Suprapubic skin (tissue), 4 donors: ENCODE measurements at regions not wholly inside any gene's neighbourhood (a gene's known extent, or its start where the extent isn't known, plus 50 kb on each side); places are given as distances from the start of the nearest gene placed in this dataset.

Experiments
- DNase-seq, 2 donors: peaks; one replicate each; pipeline ENCODE4 v3.0.0-alpha.2; 2019; ENCODE audit warnings: low spot score in 2 of 2
- H3K27ac ChIP-seq: fragments of 200-600 bp; sonication (generic); one replicate; pipeline ENCODE4 v1.5.1; 2019
- H3K27me3 ChIP-seq: fragments of 200-600 bp; sonication (generic); one replicate; pipeline ENCODE4 v1.5.1; 2019
- H3K36me3 ChIP-seq: fragments of 200-600 bp; sonication (generic); one replicate; pipeline ENCODE4 v1.5.1; 2019
- H3K4me1 ChIP-seq: fragments of 200-600 bp; sonication (generic); one replicate; pipeline ENCODE4 v1.5.1; 2019
- H3K4me3 ChIP-seq: fragments of 200-600 bp; sonication (generic); one replicate; pipeline ENCODE4 v1.5.1; 2019; ENCODE audit warnings: mild to moderate bottlenecking
- H3K9me3 ChIP-seq: fragments of 200-600 bp; sonication (generic); one replicate; pipeline ENCODE4 v1.5.1; 2019
- CTCF ChIP-seq, 2 donors: fragments of 200-600 bp in 1 of 2; fragments of 450-650 bp in 1 of 2; sonication (generic) in 1 of 2; IDR thresholded peaks; one replicate each; pipeline ENCODE4 v1.5.1; 2016 to 2019; ENCODE audit warnings: antibody characterized with exemption in 2 of 2, mild to moderate bottlenecking in 1 of 2, moderate library complexity in 1 of 2
- EP300 ChIP-seq: sonication (generic); formaldehyde crosslinking; IDR thresholded peaks from one replicate; pipeline ENCODE4 v1.6.1; 2017; ENCODE audit warnings: antibody characterized with exemption
- POLR2A ChIP-seq, 2 donors: fragments of 450-650 bp; IDR thresholded peaks; one replicate each; pipeline ENCODE4 v1.6.1; 2017; ENCODE audit warnings: antibody characterized with exemption in 2 of 2, mild to moderate bottlenecking in 2 of 2, moderate library complexity in 2 of 2
- POLR2AphosphoS5 ChIP-seq, 3 donors: sonication (generic); formaldehyde crosslinking; IDR thresholded peaks; one replicate each; pipeline ENCODE4 v1.6.1; 2017; ENCODE audit warnings: antibody characterized with exemption in 3 of 3
- WGBS: methylation state at CpG from one replicate; pipeline ENCODE4 v1.1.5; 2018; 5-methylcytosine and 5-hydroxymethylcytosine counted together

GRCh38 chr10:121291823-121292222 is 306.4 kb downstream of the FGFR2 start:
- no peaks in the 10 kb centered on the region for H3K9me3 ChIP-seq

GRCh38 chr10:121292321-121292720 is 305.9 kb downstream of the FGFR2 start:
- H3K4me1 ChIP-seq, result peaks cover 8% of the 10 kb centered on the region

More at GRCh38 chr10:121291823-121292222, 306.4 kb downstream of the FGFR2 start:
- Histone ChIP-seq H3K36me3 (no peaks in the 10 kb centered on the region), H3K4me3 (no peak overlapping the region), H3K4me1 (peaks cover 8% of the 10 kb centered on the region), H3K27me3 (peaks cover 6% of the 10 kb centered on the region), H3K27ac (no peak overlapping the region)
- TF ChIP-seq POLR2AphosphoS5 (IDR thresholded peaks at IDR 0.05), result no peak
- TF ChIP-seq POLR2A (IDR thresholded peaks at IDR 0.05), result no peak
- no peak for TF ChIP-seq EP300
- no peak for TF ChIP-seq CTCF (IDR thresholded peaks at IDR 0.05)
- DNase-seq, result no peak
- WGBS, result 74% methylated on average over 8 of the region's 8 CpGs

GRCh38 chr10:121293110-121293509 is 305.1 kb downstream of the FGFR2 start:
- H3K27ac ChIP-seq, result no peak overlapping the region
- 76% methylated on average over 6 of the region's 9 CpGs for WGBS
- H3K36me3 ChIP-seq, result no peaks in the 10 kb centered on the region
- TF ChIP-seq EP300 (no peak), POLR2A (IDR thresholded peaks at IDR 0.05) (no peak), CTCF (IDR thresholded peaks at IDR 0.05) (no peak)
- no peak for DNase-seq
- no peak overlapping the region for H3K4me3 ChIP-seq
- H3K27me3 ChIP-seq, result peaks cover 6% of the 10 kb centered on the region
- no peaks in the 10 kb centered on the region for H3K9me3 ChIP-seq
- H3K4me1 ChIP-seq, result peaks cover 6% of the 10 kb centered on the region

More at GRCh38 chr10:121292321-121292720, 305.9 kb downstream of the FGFR2 start:
- no peak for DNase-seq
- no peaks in the 10 kb centered on the region for H3K36me3 ChIP-seq
- H3K27ac ChIP-seq, result no peak overlapping the region
- peaks cover 6% of the 10 kb centered on the region for H3K27me3 ChIP-seq
- no peak overlapping the region for H3K4me3 ChIP-seq
- 65% methylated on average over 9 of the region's 9 CpGs for WGBS
- TF ChIP-seq POLR2AphosphoS5 (IDR thresholded peaks at IDR 0.05) (no peak), POLR2A (IDR thresholded peaks at IDR 0.05) (no peak), EP300 (no peak), CTCF (IDR thresholded peaks at IDR 0.05) (no peak)
- H3K9me3 ChIP-seq, result no peaks in the 10 kb centered on the region

- H3K27me3 ChIP-seq, result peaks cover 8% of the 10 kb centered on the region
- no peak overlapping the region for H3K27ac ChIP-seq
- H3K4me3 ChIP-seq, result no peak overlapping the region
- H3K4me1 ChIP-seq, result no peaks in the 10 kb centered on the region
- H3K36me3 ChIP-seq, result no peaks in the 10 kb centered on the region
- TF ChIP-seq POLR2A (IDR thresholded peaks at IDR 0.05) (no peak), EP300 (no peak), POLR2AphosphoS5 (IDR thresholded peaks at IDR 0.05) (no peak), CTCF (IDR thresholded peaks at IDR 0.05) (no peak)
- 79% methylated on average over 3 of the region's 3 CpGs for WGBS
- DNase-seq, result no peak
- H3K9me3 ChIP-seq, result no peaks in the 10 kb centered on the region
These were observed 303.6 kb downstream of the FGFR2 start for GRCh38 chr10:121294630-121295029.

- TF ChIP-seq EP300, result no peak
- no peaks in the 10 kb centered on the region for H3K4me1 ChIP-seq
- 86% methylated on average over 2 of the region's 2 CpGs for WGBS
- no peaks in the 10 kb centered on the region for H3K36me3 ChIP-seq
- H3K27ac ChIP-seq, result no peak overlapping the region
- no peak for DNase-seq
- H3K9me3 ChIP-seq, result no peaks in the 10 kb centered on the region
- H3K27me3 ChIP-seq, result peaks cover 11% of the 10 kb centered on the region
- H3K4me3 ChIP-seq, result no peak overlapping the region
These were observed 301.9 kb downstream of the FGFR2 start for GRCh38 chr10:121296378-121296777.

- no peak for TF ChIP-seq EP300
- no peak for TF ChIP-seq POLR2AphosphoS5 (IDR thresholded peaks at IDR 0.05)
- TF ChIP-seq CTCF (IDR thresholded peaks at IDR 0.05), result no peak
- no peak for TF ChIP-seq POLR2A (IDR thresholded peaks at IDR 0.05)
- 67% methylated on average over 2 of the region's 2 CpGs for WGBS
- H3K27ac ChIP-seq, result no peak overlapping the region
- H3K27me3 ChIP-seq, result peaks cover 11% of the 10 kb centered on the region
- no peak overlapping the region for H3K4me3 ChIP-seq
- H3K4me1 ChIP-seq, result no peaks in the 10 kb centered on the region
- DNase-seq, result no peak
- H3K9me3 ChIP-seq, result no peaks in the 10 kb centered on the region
- H3K36me3 ChIP-seq, result no peaks in the 10 kb centered on the region
These were observed 301.2 kb downstream of the FGFR2 start for GRCh38 chr10:121296881-121297585.
